ENCODE measurements at regions not wholly inside any gene's neighbourhood (a gene's known extent, or its start where the extent isn't known, plus 50 kb on each side); places are given as distances from the start of the nearest gene placed in this dataset.

GRCh38 chr7:17611611-17612010, 313.2 kb downstream of the AHR start:
- DNase-seq, result no peak

GRCh38 chr7:17613338-17614041, 315.0 kb downstream of the AHR start:
- no peak for DNase-seq

- DNase-seq, result no peak
Measured at GRCh38 chr7:17617380-17617779, 318.9 kb downstream of the AHR start.

GRCh38 chr7:17617857-17618651, 319.6 kb downstream of the AHR start:
- DNase-seq, result no peak

GRCh38 chr7:17618652-17618974, 320.2 kb downstream of the AHR start:
- DNase-seq, result no peak

GRCh38 chr7:17619196-17619818, 320.9 kb downstream of the AHR start:
- DNase-seq, result no peak

- DNase-seq, result no peak
Measured at GRCh38 chr7:17620566-17620965, 319.7 kb downstream of the SNX13 start.

GRCh38 chr7:17622451-17622850, 317.8 kb downstream of the SNX13 start:
- DNase-seq, result no peak

- DNase-seq, result no peak
Measured at GRCh38 chr7:17623546-17624185, 316.6 kb downstream of the SNX13 start.

GRCh38 chr7:17624379-17624778, 315.9 kb downstream of the SNX13 start:
- DNase-seq, result no peak

- no peak for DNase-seq
Measured at GRCh38 chr7:17625043-17625442, 315.3 kb downstream of the SNX13 start.

- DNase-seq, result no peak
Measured at GRCh38 chr7:17626235-17626634, 314.1 kb downstream of the SNX13 start.

GRCh38 chr7:17631061-17631460, 309.2 kb downstream of the SNX13 start:
- no peak for DNase-seq

GRCh38 chr7:17632384-17632783, 307.9 kb downstream of the SNX13 start:
- no peak for DNase-seq

GRCh38 chr7:17633067-17633466, 307.2 kb downstream of the SNX13 start:
- peak; percentile 79 for DNase-seq

GRCh38 chr7:17638727-17639126, 301.6 kb downstream of the SNX13 start:
- peak; percentile 19 for DNase-seq

GRCh38 chr7:17640730-17641377, 299.4 kb downstream of the SNX13 start:
- peak; percentile 78 for DNase-seq

- no peak for DNase-seq
Measured at GRCh38 chr7:17645500-17645899, 294.8 kb downstream of the SNX13 start.

- peak; percentile 26 for DNase-seq
Measured at GRCh38 chr7:17646253-17646956, 293.9 kb downstream of the SNX13 start.

GRCh38 chr7:17651341-17651740, 289.0 kb downstream of the SNX13 start:
- DNase-seq, result no peak

GRCh38 chr7:17651863-17652385, 288.4 kb downstream of the SNX13 start:
- DNase-seq, result no peak

GRCh38 chr7:17654940-17655339, 285.4 kb downstream of the SNX13 start:
- no peak for DNase-seq
